ENCODE measurements at regions not wholly inside any gene's neighbourhood (a gene's known extent, or its start where the extent isn't known, plus 50 kb on each side); places are given as distances from the start of the nearest gene placed in this dataset.

- H3K36me3 ChIP-seq, result no peaks in the 10 kb centered on the region
- intact Hi-C loops (cut with DNase I), result no loop called here
- no peaks in the 10 kb centered on the region for H3K4me1 ChIP-seq
- no peak overlapping the region for H3K4me3 ChIP-seq
- ATAC-seq (no peak), DNase-seq (no peak)
- H3K9me3 ChIP-seq, result peaks cover 0 to 9% (median 0%) of the 10 kb centered on the region in 12 donors
- no peaks in the 10 kb centered on the region for H3K27me3 ChIP-seq
- H3K27ac ChIP-seq, result no peak overlapping the region
- TF ChIP-seq POLR2A (IDR thresholded peaks at IDR 0.05), result no peak
- TF ChIP-seq, protein P1, sequence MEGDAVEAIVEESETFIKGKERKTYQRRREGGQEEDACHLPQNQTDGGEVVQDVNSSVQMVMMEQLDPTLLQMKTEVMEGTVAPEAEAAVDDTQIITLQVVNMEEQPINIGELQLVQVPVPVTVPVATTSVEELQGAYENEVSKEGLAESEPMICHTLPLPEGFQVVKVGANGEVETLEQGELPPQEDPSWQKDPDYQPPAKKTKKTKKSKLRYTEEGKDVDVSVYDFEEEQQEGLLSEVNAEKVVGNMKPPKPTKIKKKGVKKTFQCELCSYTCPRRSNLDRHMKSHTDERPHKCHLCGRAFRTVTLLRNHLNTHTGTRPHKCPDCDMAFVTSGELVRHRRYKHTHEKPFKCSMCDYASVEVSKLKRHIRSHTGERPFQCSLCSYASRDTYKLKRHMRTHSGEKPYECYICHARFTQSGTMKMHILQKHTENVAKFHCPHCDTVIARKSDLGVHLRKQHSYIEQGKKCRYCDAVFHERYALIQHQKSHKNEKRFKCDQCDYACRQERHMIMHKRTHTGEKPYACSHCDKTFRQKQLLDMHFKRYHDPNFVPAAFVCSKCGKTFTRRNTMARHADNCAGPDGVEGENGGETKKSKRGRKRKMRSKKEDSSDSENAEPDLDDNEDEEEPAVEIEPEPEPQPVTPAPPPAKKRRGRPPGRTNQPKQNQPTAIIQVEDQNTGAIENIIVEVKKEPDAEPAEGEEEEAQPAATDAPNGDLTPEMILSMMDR (IDR thresholded peaks at IDR 0.05), result no peak
- WGBS, 4 donors, result 0 to 2% (median 0%) methylated on average over 1 of the region's 1 CpG
Measured at GRCh38 chr2:155944218-155944617, 388.3 kb downstream of the NR4A2 start.

DNA sequence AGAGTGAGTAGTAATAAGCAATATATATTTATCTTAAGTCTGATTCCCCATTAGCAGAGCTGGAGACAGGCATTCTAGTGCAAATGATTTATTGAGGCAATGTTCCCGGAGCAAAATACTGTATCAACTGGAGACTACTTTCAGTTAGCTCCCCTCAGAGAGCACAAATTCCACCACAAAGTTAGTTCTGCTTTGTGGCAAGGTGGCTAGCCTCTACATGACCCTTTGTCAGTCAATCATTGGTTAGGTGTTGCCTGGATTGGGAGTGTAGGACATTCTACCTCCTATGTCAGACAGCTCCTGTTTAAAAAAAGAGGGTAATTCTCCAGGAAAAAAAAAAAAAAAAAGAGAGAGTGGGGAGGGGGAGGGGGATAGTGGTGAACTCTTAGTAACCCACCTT lies 402.2 kb downstream of the NR4A2 start:
- Histone ChIP-seq H3K36me3 (no peaks in the 10 kb centered on the region), H3K4me1 (no peaks in the 10 kb centered on the region), H3K27ac (no peak overlapping the region), H3K27me3 (no peaks in the 10 kb centered on the region), H3K4me3 (no peak overlapping the region), H3K9me3 (peaks cover 0 to 14% (median 2%) of the 10 kb centered on the region in 12 donors)
- TF ChIP-seq, protein P1 (IDR thresholded peaks at IDR 0.05), result no peak
- no peak for TF ChIP-seq POLR2A (IDR thresholded peaks at IDR 0.05)
- no peak for DNase-seq
- ATAC-seq, result no peak
- 33 to 89% (median 69%) methylated on average over 1 of the region's 1 CpG for WGBS, 4 donors
- intact Hi-C loops (cut with DNase I), result no loop called here

DNA sequence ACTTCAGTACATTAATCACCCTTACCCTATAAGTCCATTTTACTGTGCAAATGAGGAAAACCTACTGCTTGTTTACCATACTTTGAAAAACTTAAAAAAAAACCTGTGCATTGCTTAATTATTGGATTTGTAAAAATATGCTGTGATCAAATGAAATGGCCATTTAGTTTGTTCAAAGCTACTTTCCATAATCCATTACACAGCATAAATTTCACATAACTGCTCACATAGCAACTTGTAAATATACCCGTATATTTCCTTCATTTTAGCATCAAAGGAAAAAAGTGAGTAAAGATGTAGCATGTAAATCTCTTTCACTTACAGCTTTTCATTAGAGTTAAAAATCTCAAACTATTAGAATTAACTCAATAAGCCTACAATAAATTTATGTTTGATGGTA lies 415.1 kb downstream of the NR4A2 start:
- DNase-seq (no peak), ATAC-seq (no peak)
- H3K27ac ChIP-seq, result no peak overlapping the region
- intact Hi-C loops (cut with DNase I), result no loop called here
- H3K4me3 ChIP-seq, result no peak overlapping the region
- H3K27me3 ChIP-seq, result no peaks in the 10 kb centered on the region
- no peaks in the 10 kb centered on the region for H3K9me3 ChIP-seq
- H3K36me3 ChIP-seq, result no peaks in the 10 kb centered on the region
- H3K4me1 ChIP-seq, result no peaks in the 10 kb centered on the region
- 83 to 91% (median 88%) methylated on average over 1 of the region's 1 CpG for WGBS, 4 donors
- TF ChIP-seq, protein P1 (IDR thresholded peaks at IDR 0.05), result no peak
- TF ChIP-seq POLR2A (IDR thresholded peaks at IDR 0.05), result no peak

DNA sequence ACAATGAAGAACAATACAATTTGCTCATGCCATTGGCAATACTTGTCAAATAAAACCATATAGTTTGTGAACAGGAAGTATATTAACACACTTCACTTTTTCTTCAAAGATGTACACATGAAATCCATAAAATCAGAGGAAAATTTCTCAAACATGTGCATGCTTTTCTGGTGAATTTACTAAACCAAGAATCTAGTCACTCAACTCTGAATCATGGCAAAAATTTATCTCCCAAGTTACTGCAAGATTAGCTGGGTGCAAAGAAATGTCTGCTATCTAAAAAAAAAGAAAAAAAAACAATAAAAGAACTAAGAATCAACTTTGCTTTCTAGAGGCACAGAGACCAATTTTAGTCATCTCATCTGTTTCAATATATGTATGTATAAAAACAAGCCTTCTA lies 419.2 kb downstream of the NR4A2 start:
- no peaks in the 10 kb centered on the region for H3K9me3 ChIP-seq
- DNase-seq (no peak), ATAC-seq (no peak)
- no peaks in the 10 kb centered on the region for H3K36me3 ChIP-seq
- no peaks in the 10 kb centered on the region for H3K4me1 ChIP-seq
- TF ChIP-seq POLR2A (IDR thresholded peaks at IDR 0.05), result no peak
- TF ChIP-seq, protein P1 (IDR thresholded peaks at IDR 0.05), result no peak
- no peaks in the 10 kb centered on the region for H3K27me3 ChIP-seq
- no peak overlapping the region for H3K4me3 ChIP-seq
- intact Hi-C loops (cut with DNase I), result no loop called here
- no peak overlapping the region for H3K27ac ChIP-seq

Data from heart left ventricle (tissue), 16 donors.